Parathyroid adenoma (tissue), 2 donors: ENCODE measurements at regions not wholly inside any gene's neighbourhood (a gene's known extent, or its start where the extent isn't known, plus 50 kb on each side); places are given as distances from the start of the nearest gene placed in this dataset.

Source experiments
- H2AFZ ChIP-seq: fragments of 300-600 bp; sonication (generic); one replicate; pipeline ENCODE4 v1.7.0; 2017; ENCODE audit warnings: antibody characterized with exemption, mild to moderate bottlenecking
- H3K27ac ChIP-seq: fragments of 300-600 bp; sonication (generic); one replicate; pipeline ENCODE4 v1.7.0; 2017
- H3K27me3 ChIP-seq: fragments of 300-600 bp; sonication (generic); one replicate; pipeline ENCODE4 v1.7.0; 2017; ENCODE audit warnings: low read length; ENCODE audit not compliant: control insufficient read depth, insufficient read depth
- H3K36me3 ChIP-seq: fragments of 300-600 bp; sonication (generic); one replicate; pipeline ENCODE4 v1.7.0; 2017; ENCODE audit warnings: low read length; ENCODE audit not compliant: control insufficient read depth, insufficient read depth
- H3K4me1 ChIP-seq: fragments of 300-600 bp; sonication (generic); one replicate; pipeline ENCODE4 v1.7.0; 2017; ENCODE audit warnings: control low read depth
- H3K4me2 ChIP-seq: fragments of 300-600 bp; sonication (generic); one replicate; pipeline ENCODE4 v1.7.0; 2017; ENCODE audit warnings: low read length
- H3K4me3 ChIP-seq: fragments of 300-600 bp; sonication (generic); one replicate; pipeline ENCODE4 v1.7.0; 2017; ENCODE audit warnings: low read depth, low read length
- H3K79me2 ChIP-seq: fragments of 300-600 bp; sonication (generic); one replicate; pipeline ENCODE4 v1.7.0; 2017; ENCODE audit warnings: control low read depth
- H3K9ac ChIP-seq: fragments of 300-600 bp; sonication (generic); one replicate; pipeline ENCODE4 v1.7.0; 2017; ENCODE audit warnings: mild to moderate bottlenecking
- H3K9me3 ChIP-seq: fragments of 300-600 bp; sonication (generic); one replicate; pipeline ENCODE4 v1.7.0; 2017; ENCODE audit warnings: low read length; ENCODE audit not compliant: control insufficient read depth
- TF ChIP-seq, protein P1 (sequence below): fragments of 300-600 bp; sonication (generic); IDR thresholded peaks from one replicate; pipeline ENCODE4 v1.7.0; 2017; ENCODE audit warnings: antibody characterized with exemption, mild to moderate bottlenecking
- donor health status: primary hyperparathyroidism.

DNA sequence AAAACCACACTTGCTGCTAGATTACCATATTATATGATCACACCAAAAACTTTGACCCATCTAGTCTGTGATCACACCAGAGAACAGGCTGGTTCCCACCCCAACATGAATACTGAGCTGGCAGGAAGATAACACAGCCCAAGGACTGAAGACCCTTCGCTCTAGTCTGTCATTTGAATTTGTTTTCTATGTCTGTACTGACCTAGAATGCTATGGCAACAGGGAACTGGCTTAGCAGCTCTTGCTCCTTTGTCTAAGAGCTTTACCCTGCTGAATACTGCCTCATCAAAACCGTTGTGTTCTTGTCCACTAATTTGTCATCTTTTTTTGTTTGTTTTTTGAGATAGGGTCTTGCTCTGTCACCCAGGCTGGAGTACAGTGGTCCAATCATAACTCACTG, 420.4 kb downstream of the AASDHPPT start:
- H3K9me3 ChIP-seq, result no peaks in the 10 kb centered on the region
- no peak overlapping the region for H2AFZ ChIP-seq
- H3K27me3 ChIP-seq, result no peaks in the 10 kb centered on the region
- no peak overlapping the region for H3K9ac ChIP-seq
- no peak overlapping the region for H3K4me3 ChIP-seq
- TF ChIP-seq, protein P1, sequence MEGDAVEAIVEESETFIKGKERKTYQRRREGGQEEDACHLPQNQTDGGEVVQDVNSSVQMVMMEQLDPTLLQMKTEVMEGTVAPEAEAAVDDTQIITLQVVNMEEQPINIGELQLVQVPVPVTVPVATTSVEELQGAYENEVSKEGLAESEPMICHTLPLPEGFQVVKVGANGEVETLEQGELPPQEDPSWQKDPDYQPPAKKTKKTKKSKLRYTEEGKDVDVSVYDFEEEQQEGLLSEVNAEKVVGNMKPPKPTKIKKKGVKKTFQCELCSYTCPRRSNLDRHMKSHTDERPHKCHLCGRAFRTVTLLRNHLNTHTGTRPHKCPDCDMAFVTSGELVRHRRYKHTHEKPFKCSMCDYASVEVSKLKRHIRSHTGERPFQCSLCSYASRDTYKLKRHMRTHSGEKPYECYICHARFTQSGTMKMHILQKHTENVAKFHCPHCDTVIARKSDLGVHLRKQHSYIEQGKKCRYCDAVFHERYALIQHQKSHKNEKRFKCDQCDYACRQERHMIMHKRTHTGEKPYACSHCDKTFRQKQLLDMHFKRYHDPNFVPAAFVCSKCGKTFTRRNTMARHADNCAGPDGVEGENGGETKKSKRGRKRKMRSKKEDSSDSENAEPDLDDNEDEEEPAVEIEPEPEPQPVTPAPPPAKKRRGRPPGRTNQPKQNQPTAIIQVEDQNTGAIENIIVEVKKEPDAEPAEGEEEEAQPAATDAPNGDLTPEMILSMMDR, result no peak
- H3K79me2 ChIP-seq, result no peaks in the 10 kb centered on the region
- no peak overlapping the region for H3K27ac ChIP-seq
- H3K4me2 ChIP-seq, result no peak overlapping the region
- no peaks in the 10 kb centered on the region for H3K4me1 ChIP-seq
- H3K36me3 ChIP-seq, result no peaks in the 10 kb centered on the region

DNA sequence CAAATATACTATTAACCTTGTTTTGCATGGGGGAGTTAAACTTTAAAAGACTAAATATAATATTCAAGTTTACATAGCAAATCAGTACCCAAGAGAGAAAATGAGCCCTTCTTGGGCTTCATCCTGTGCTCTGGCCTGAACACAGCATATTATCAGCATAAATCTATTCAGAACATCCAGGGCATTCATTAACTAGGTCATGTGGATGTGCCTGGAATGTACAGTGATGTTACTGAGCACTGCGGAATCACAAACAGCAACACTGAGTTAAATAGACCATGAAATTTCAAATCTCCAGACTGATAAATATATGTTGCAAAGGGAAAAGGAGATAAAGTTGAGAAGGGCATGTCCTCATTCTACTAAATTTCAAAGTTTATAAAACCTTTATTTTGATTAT, 426.4 kb downstream of the AASDHPPT start:
- no peaks in the 10 kb centered on the region for H3K79me2 ChIP-seq
- H3K27me3 ChIP-seq, result no peaks in the 10 kb centered on the region
- H3K27ac ChIP-seq, result no peak overlapping the region
- no peak overlapping the region for H3K4me2 ChIP-seq
- no peaks in the 10 kb centered on the region for H3K4me1 ChIP-seq
- TF ChIP-seq, protein P1, result no peak
- no peaks in the 10 kb centered on the region for H3K9me3 ChIP-seq
- no peak overlapping the region for H3K9ac ChIP-seq
- no peak overlapping the region for H3K4me3 ChIP-seq
- no peak overlapping the region for H2AFZ ChIP-seq
- no peaks in the 10 kb centered on the region for H3K36me3 ChIP-seq

DNA sequence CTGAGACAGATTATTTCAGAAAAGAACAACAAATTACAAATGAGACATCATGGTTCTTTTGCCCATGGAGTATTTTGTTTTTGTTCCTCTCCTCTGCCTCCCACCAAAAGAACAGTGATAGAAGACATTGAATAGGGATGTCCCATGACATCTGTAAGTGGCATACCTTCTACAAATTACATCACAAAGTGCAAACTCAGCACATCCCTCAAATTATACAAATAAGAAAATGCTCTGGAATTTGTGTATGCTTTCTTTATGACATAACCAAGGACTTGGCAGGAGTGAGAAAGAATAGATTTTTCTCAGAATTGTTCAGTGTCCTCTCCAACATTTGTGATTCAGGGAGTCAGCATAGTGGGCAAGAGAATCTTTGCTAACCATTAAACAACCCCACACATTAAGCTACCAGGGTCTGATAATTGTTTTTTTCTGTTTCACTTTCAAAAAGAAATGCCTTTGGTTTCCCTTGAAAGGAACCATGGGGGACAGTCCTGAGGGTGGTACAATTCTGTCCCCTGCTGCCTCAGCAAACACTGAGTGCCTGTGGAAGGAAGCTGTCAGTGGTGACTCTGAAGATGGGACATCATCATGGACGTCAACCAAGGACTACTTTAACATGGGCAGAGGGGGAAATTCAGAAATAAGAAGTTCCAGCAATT, 430.3 kb downstream of the AASDHPPT start:
- Histone ChIP-seq H3K4me3 (no peak overlapping the region), H3K4me1 (no peaks in the 10 kb centered on the region), H3K9me3 (no peaks in the 10 kb centered on the region), H2AFZ (no peak overlapping the region), H3K79me2 (no peaks in the 10 kb centered on the region), H3K4me2 (no peak overlapping the region), H3K27ac (no peak overlapping the region), H3K36me3 (no peaks in the 10 kb centered on the region), H3K27me3 (no peaks in the 10 kb centered on the region), H3K9ac (no peak overlapping the region)
- TF ChIP-seq, protein P1, result no peak

DNA sequence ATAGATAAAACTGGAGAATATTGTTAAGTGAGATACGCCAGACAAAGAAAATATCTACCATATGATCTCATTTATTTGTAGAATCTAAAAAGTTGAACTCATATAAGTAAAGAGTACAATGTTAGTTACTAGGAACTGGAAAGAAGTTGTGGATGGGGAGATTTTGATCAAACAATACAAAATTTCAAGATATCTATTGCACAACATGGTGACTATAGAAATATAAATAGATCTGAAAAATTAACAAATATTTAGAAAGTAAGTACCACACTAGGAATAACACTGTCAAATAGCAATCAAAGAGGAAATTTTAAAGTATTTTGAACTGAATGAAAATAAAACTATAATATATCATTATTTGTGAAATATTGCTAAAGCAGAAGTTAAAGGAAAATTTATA, 437.2 kb downstream of the AASDHPPT start:
- Histone ChIP-seq H3K9ac (no peak overlapping the region), H3K79me2 (no peaks in the 10 kb centered on the region), H2AFZ (no peak overlapping the region), H3K36me3 (no peaks in the 10 kb centered on the region), H3K4me1 (no peaks in the 10 kb centered on the region), H3K27me3 (no peaks in the 10 kb centered on the region), H3K4me3 (no peak overlapping the region), H3K27ac (no peak overlapping the region), H3K4me2 (no peak overlapping the region), H3K9me3 (no peaks in the 10 kb centered on the region)
- TF ChIP-seq, protein P1, result no peak

DNA sequence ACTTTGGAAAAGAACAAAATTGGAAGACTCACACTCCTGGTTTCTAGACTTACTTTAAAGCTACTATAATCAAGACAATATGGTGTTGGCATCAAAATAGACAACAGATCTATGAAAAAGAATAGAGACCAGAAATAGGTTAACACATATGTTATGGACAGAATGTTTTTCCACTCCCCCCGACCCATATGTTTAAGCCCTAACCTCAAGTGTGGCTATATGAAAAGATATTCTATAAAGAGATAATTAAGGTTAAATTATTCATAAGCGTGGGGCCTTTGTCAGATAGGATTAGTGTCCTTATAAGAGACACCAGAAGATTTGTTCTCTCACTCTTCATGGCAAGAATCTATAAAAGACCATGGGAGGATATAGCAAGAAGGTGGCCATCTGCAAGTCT, 440.0 kb downstream of the AASDHPPT start:
- Histone ChIP-seq H3K9me3 (no peaks in the 10 kb centered on the region), H3K79me2 (no peaks in the 10 kb centered on the region), H3K27me3 (no peaks in the 10 kb centered on the region), H3K4me2 (no peak overlapping the region), H3K4me3 (no peak overlapping the region), H3K4me1 (no peaks in the 10 kb centered on the region), H3K27ac (no peak overlapping the region), H2AFZ (no peak overlapping the region), H3K36me3 (no peaks in the 10 kb centered on the region), H3K9ac (no peak overlapping the region)
- TF ChIP-seq, protein P1, result no peak
